ENCODE measurements at regions not wholly inside any gene's neighbourhood (a gene's known extent, or its start where the extent isn't known, plus 50 kb on each side); places are given as distances from the start of the nearest gene placed in this dataset.

- no peaks in the 10 kb centered on the region for H3K27me3 ChIP-seq
- DNase-seq = no peak
- H3K9me3 ChIP-seq = no peaks in the 10 kb centered on the region
These were observed 1178.7 kb downstream of the AACS start for GRCh38 chr12:126243814-126244440.

GRCh38 chr12:126247936-126248335, 1182.7 kb downstream of the AACS start:
- no peaks in the 10 kb centered on the region for H3K36me3 ChIP-seq
- H3K4me3 ChIP-seq = no peak overlapping the region
- no peak for TF ChIP-seq POLR2A (IDR thresholded peaks at IDR 0.05)
- no peak for TF ChIP-seq CTCF (IDR thresholded peaks at IDR 0.05)
- H3K4me1 ChIP-seq = no peaks in the 10 kb centered on the region
- H3K9me3 ChIP-seq = no peaks in the 10 kb centered on the region
- H3K27ac ChIP-seq = no peak overlapping the region
- DNase-seq = no peak
- no peaks in the 10 kb centered on the region for H3K27me3 ChIP-seq

More at GRCh38 chr12:126243814-126244440, 1178.7 kb downstream of the AACS start:
- Histone ChIP-seq H3K36me3 (no peaks in the 10 kb centered on the region), H3K27ac (no peak overlapping the region), H3K4me1 (no peaks in the 10 kb centered on the region), H3K4me3 (no peak overlapping the region)
- no peak for TF ChIP-seq POLR2A (IDR thresholded peaks at IDR 0.05)
- TF ChIP-seq CTCF (IDR thresholded peaks at IDR 0.05) = no peak

- H3K4me1 ChIP-seq = no peaks in the 10 kb centered on the region
- H3K27me3 ChIP-seq = no peaks in the 10 kb centered on the region
- no peaks in the 10 kb centered on the region for H3K36me3 ChIP-seq
- no peaks in the 10 kb centered on the region for H3K9me3 ChIP-seq
- H3K27ac ChIP-seq = no peak overlapping the region
- TF ChIP-seq CTCF (IDR thresholded peaks at IDR 0.05) (no peak), POLR2A (IDR thresholded peaks at IDR 0.05) (no peak)
- H3K4me3 ChIP-seq = no peak overlapping the region
- DNase-seq = no peak
These were observed 1183.7 kb downstream of the AACS start for GRCh38 chr12:126248871-126249403.

- Histone ChIP-seq H3K27ac (no peak overlapping the region), H3K36me3 (no peaks in the 10 kb centered on the region), H3K4me3 (no peak overlapping the region), H3K4me1 (no peaks in the 10 kb centered on the region), H3K9me3 (no peaks in the 10 kb centered on the region), H3K27me3 (no peaks in the 10 kb centered on the region)
- no peak for DNase-seq
- TF ChIP-seq POLR2A (IDR thresholded peaks at IDR 0.05) (no peak), CTCF (IDR thresholded peaks at IDR 0.05) (no peak)
These were observed 1193.0 kb downstream of the AACS start for GRCh38 chr12:126258190-126258589.

- Histone ChIP-seq H3K36me3 (no peaks in the 10 kb centered on the region), H3K27me3 (no peaks in the 10 kb centered on the region), H3K9me3 (no peaks in the 10 kb centered on the region), H3K4me3 (no peak overlapping the region), H3K4me1 (no peaks in the 10 kb centered on the region), H3K27ac (no peak overlapping the region)
- DNase-seq = no peak
- TF ChIP-seq CTCF (IDR thresholded peaks at IDR 0.05) = no peak
These were observed 1197.6 kb downstream of the AACS start for GRCh38 chr12:126262829-126263228.
